IPS-NIHi7 (cell line): ENCODE measurements at regions not wholly inside any gene's neighbourhood (a gene's known extent, or its start where the extent isn't known, plus 50 kb on each side); places are given as distances from the start of the nearest gene placed in this dataset.

ENCODE experiments used
- DNase-seq: peaks from one replicate; pipeline ENCODE4 v3.0.0; 2012; ENCODE audit warnings: mixed read lengths; ENCODE audit errors: extremely low spot score

GRCh38 chr2:181242262-181242661 lies 214.9 kb upstream of the ITGA4 start:
- DNase-seq = no peak

GRCh38 chr2:181243319-181243718 lies 213.9 kb upstream of the ITGA4 start:
- no peak for DNase-seq

- no peak for DNase-seq
These were observed 206.5 kb upstream of the ITGA4 start for GRCh38 chr2:181250691-181251090.

- DNase-seq = no peak
These were observed 204.7 kb upstream of the ITGA4 start for GRCh38 chr2:181252262-181253148.

- DNase-seq = no peak
These were observed 203.7 kb upstream of the ITGA4 start for GRCh38 chr2:181253438-181253837.

GRCh38 chr2:181255651-181256050 lies 201.5 kb upstream of the ITGA4 start:
- DNase-seq = no peak

GRCh38 chr2:181258720-181259119 lies 198.5 kb upstream of the ITGA4 start:
- DNase-seq = no peak

GRCh38 chr2:181262782-181263181 lies 194.4 kb upstream of the ITGA4 start:
- DNase-seq = no peak

- peak; percentile 12 for DNase-seq
These were observed 193.2 kb upstream of the ITGA4 start for GRCh38 chr2:181264001-181264400.

GRCh38 chr2:181264441-181264840 lies 192.7 kb upstream of the ITGA4 start:
- DNase-seq = no peak

- DNase-seq = no peak
These were observed 190.6 kb upstream of the ITGA4 start for GRCh38 chr2:181266614-181267013.

GRCh38 chr2:181268174-181268867 lies 188.9 kb upstream of the ITGA4 start:
- DNase-seq = no peak

GRCh38 chr2:181273986-181274385 lies 183.2 kb upstream of the ITGA4 start:
- DNase-seq = no peak

GRCh38 chr2:181275643-181276070 lies 181.5 kb upstream of the ITGA4 start:
- peak; percentile 40 for DNase-seq

GRCh38 chr2:181281206-181281832 lies 175.9 kb upstream of the ITGA4 start:
- no peak for DNase-seq

GRCh38 chr2:181285116-181285515 lies 172.1 kb upstream of the ITGA4 start:
- DNase-seq = no peak

GRCh38 chr2:181289698-181290097 lies 167.5 kb upstream of the ITGA4 start:
- DNase-seq = no peak

- DNase-seq = no peak
These were observed 167.0 kb upstream of the ITGA4 start for GRCh38 chr2:181290182-181290581.

GRCh38 chr2:181294979-181295378 lies 162.2 kb upstream of the ITGA4 start:
- DNase-seq = no peak

GRCh38 chr2:181300600-181301291 lies 156.4 kb upstream of the ITGA4 start:
- no peak for DNase-seq

- peak; percentile 8 for DNase-seq
These were observed 153.0 kb upstream of the ITGA4 start for GRCh38 chr2:181304011-181304844.
